Keratinocyte (primary cell): ENCODE measurements at regions not wholly inside any gene's neighbourhood (a gene's known extent, or its start where the extent isn't known, plus 50 kb on each side); places are given as distances from the start of the nearest gene placed in this dataset.

ENCODE experiments used
- DNase-seq: peaks from one replicate; pipeline ENCODE4 v3.0.0-alpha.2; 2011; ENCODE audit warnings: low read depth, missing footprints, low spot score
- FAIRE-seq: peaks from 2 replicates; lab custom pipeline; 2011; peaks lifted over from hg19 to GRCh38; lab: Jason Lieb, UNC
- H2AFZ ChIP-seq: 2 replicates; pipeline ENCODE4 v1.6.0; 2012; ENCODE audit warnings: low read length, control low read depth, inconsistent platforms; ENCODE audit not compliant: control insufficient read depth
- H3K27ac ChIP-seq: 2 replicates; pipeline ENCODE4 v1.5.1; 2011; ENCODE audit warnings: low read length; ENCODE audit not compliant: control insufficient read depth, insufficient read depth
- H3K27me3 ChIP-seq: 3 replicates; pipeline ENCODE4 v1.6.0; 2011; ENCODE audit warnings: low read length; ENCODE audit not compliant: control insufficient read depth, insufficient read depth; ENCODE audit errors: extremely low read depth
- H3K36me3 ChIP-seq, 2 experiments: 2 replicates in 1 of 2; 3 replicates in 1 of 2; pipeline ENCODE4 v1.5.1; 2011; ENCODE audit warnings: low read length in 2 of 2, mild to moderate bottlenecking in 1 of 2; ENCODE audit not compliant: control insufficient read depth in 2 of 2, insufficient read depth in 2 of 2; ENCODE audit errors: extremely low read depth in 1 of 2
- H3K4me1 ChIP-seq: 3 replicates; pipeline ENCODE4 v1.5.1; 2011; ENCODE audit warnings: low read length; ENCODE audit not compliant: control insufficient read depth, insufficient read depth; ENCODE audit errors: extremely low read depth
- H3K4me2 ChIP-seq: 3 replicates; pipeline ENCODE4 v1.6.0; 2011; ENCODE audit warnings: low read depth, low read length; ENCODE audit not compliant: control insufficient read depth, insufficient read depth; ENCODE audit errors: extremely low read depth
- H3K4me3 ChIP-seq, 3 experiments: fragments of 200-600 bp in 1 of 3; sonication (generic) in 1 of 3; 2 replicates in 2 of 3; 3 replicates in 1 of 3; pipeline ENCODE4 v1.5.1; 2011 to 2016; ENCODE audit warnings: low read length in 3 of 3, mild to moderate bottlenecking in 3 of 3, control low read depth in 2 of 3, inconsistent platforms in 1 of 3, low read depth in 1 of 3, mixed read lengths in 1 of 3, mixed run types in 1 of 3, moderate library complexity in 1 of 3; ENCODE audit not compliant: control insufficient read depth in 2 of 3, insufficient read depth in 2 of 3; ENCODE audit errors: extremely low read depth in 1 of 3
- H3K79me2 ChIP-seq: 2 replicates; pipeline ENCODE4 v1.6.0; 2012; ENCODE audit warnings: low read length; ENCODE audit not compliant: control insufficient read depth, insufficient read depth
- H3K9ac ChIP-seq: 3 replicates; pipeline ENCODE4 v1.6.0; 2011; ENCODE audit warnings: low read length; ENCODE audit not compliant: control insufficient read depth, insufficient read depth; ENCODE audit errors: extremely low read depth
- H3K9me1 ChIP-seq: 3 replicates; pipeline ENCODE4 v1.6.0; 2011; ENCODE audit warnings: low read length; ENCODE audit not compliant: control insufficient read depth, insufficient read depth; ENCODE audit errors: extremely low read depth
- H3K9me3 ChIP-seq: 2 replicates; pipeline ENCODE4 v1.5.1; 2012; ENCODE audit warnings: low read depth, low read length; ENCODE audit not compliant: control insufficient read depth
- H4K20me1 ChIP-seq: 3 replicates; pipeline ENCODE4 v1.6.0; 2011; ENCODE audit warnings: low read length; ENCODE audit not compliant: control insufficient read depth, insufficient read depth; ENCODE audit errors: extremely low read depth
- EZH2 ChIP-seq: IDR thresholded peaks from one replicate; pipeline ENCODE4 v1.6.1; 2012; ENCODE audit warnings: inconsistent platforms, mild to moderate bottlenecking, low read length, moderate library complexity
- dilution Hi-C: fragments of 300-500 bp; cut with MboI; formaldehyde crosslinking; loops from one replicate; pipeline ENCODE4 v1.7.0; 2020; ENCODE audit warnings: low sequenced_read_pairs; ENCODE audit not compliant: extremely low pct_ligation_motif_present
- TF ChIP-seq, protein P1 (sequence below), 3 experiments: IDR thresholded peaks in 1 of 3; conservative IDR thresholded peaks in 1 of 3; optimal IDR thresholded peaks in 1 of 3; 2 replicates in 2 of 3; 3 replicates in 1 of 3; pipeline versions ENCODE3 to v1.5.1; 2011; ENCODE audit warnings: low read length in 3 of 3, mild to moderate bottlenecking in 3 of 3, moderate library complexity in 2 of 3, control low read depth in 1 of 3, inconsistent platforms in 1 of 3; ENCODE audit not compliant: insufficient read depth in 2 of 3; ENCODE audit errors: extremely low read depth in 1 of 3

DNA sequence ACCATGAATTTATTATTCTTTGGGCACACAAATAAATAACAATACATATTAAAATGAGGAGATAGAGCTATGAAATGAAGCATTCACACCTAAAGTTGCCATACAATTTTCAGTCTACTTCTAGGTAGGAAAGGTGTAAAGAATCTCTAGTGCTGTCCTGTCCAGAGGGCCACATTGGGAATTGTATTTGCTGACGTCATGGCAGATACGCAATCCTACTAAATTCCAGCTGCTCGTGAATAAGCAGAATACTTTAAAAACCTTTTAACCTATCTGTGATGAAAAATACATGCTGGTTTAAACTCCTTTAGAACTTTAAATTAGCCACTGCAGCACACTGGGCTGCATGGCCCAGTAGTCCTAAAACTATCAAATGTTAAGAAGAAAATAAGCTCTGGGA lies 236.1 kb downstream of the FSCB start:
- Histone ChIP-seq H3K4me3 (no peak overlapping the region), H3K36me3 (no peaks in the 10 kb centered on the region), H3K4me2 (no peak overlapping the region), H3K9me3 (no peaks in the 10 kb centered on the region), H3K27ac (no peak overlapping the region), H3K9me1 (no peaks in the 10 kb centered on the region), H3K27me3 (no peaks in the 10 kb centered on the region), H3K9ac (no peak overlapping the region), H2AFZ (no peak overlapping the region), H3K79me2 (no peaks in the 10 kb centered on the region), H3K4me1 (no peaks in the 10 kb centered on the region), H4K20me1 (no peaks in the 10 kb centered on the region)
- FAIRE-seq (no peak), DNase-seq (no peak)
- dilution Hi-C loops, result no loop called here
- TF ChIP-seq EZH2, result no peak
- TF ChIP-seq, protein P1, sequence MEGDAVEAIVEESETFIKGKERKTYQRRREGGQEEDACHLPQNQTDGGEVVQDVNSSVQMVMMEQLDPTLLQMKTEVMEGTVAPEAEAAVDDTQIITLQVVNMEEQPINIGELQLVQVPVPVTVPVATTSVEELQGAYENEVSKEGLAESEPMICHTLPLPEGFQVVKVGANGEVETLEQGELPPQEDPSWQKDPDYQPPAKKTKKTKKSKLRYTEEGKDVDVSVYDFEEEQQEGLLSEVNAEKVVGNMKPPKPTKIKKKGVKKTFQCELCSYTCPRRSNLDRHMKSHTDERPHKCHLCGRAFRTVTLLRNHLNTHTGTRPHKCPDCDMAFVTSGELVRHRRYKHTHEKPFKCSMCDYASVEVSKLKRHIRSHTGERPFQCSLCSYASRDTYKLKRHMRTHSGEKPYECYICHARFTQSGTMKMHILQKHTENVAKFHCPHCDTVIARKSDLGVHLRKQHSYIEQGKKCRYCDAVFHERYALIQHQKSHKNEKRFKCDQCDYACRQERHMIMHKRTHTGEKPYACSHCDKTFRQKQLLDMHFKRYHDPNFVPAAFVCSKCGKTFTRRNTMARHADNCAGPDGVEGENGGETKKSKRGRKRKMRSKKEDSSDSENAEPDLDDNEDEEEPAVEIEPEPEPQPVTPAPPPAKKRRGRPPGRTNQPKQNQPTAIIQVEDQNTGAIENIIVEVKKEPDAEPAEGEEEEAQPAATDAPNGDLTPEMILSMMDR (optimal IDR thresholded peaks at IDR 0.05 in 1 of 3, IDR thresholded peaks at IDR 0.05 in 1 of 3, conservative IDR thresholded peaks at IDR 0.05 in 1 of 3; ENCODE audit: extremely low read depth in 1 of 3, insufficient read depth in 2 of 3, low read length in 3 of 3), result no peak

DNA sequence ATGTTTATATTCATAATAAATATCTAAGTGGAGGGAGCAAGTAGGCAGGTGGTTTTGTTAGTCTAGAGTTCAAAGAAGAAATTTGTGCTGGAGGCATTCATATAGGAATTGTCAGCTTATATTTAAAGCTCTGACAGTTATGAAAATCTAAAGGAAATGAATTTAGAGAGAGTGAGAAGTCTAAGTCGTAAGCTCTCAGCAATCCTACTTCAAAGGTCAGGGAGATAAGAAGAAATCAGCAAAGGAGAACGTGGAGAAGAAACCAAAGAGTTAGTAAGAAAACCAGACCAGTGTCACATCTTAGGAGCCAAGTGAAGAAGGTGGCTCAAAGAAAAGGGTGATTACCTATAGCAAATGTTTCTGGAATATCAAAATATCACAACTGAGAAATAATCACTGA lies 241.8 kb downstream of the FSCB start:
- Histone ChIP-seq H3K4me1 (no peaks in the 10 kb centered on the region), H3K4me3 (no peak overlapping the region), H3K27me3 (no peaks in the 10 kb centered on the region), H2AFZ (no peak overlapping the region), H3K9me1 (no peaks in the 10 kb centered on the region), H3K9ac (no peak overlapping the region), H3K27ac (no peak overlapping the region), H3K79me2 (no peaks in the 10 kb centered on the region), H3K9me3 (no peaks in the 10 kb centered on the region), H4K20me1 (no peaks in the 10 kb centered on the region), H3K4me2 (no peak overlapping the region), H3K36me3 (no peaks in the 10 kb centered on the region)
- dilution Hi-C loops, result no loop called here
- no peak for FAIRE-seq
- no peak for TF ChIP-seq EZH2
- TF ChIP-seq, protein P1 (optimal IDR thresholded peaks at IDR 0.05 in 1 of 3, IDR thresholded peaks at IDR 0.05 in 1 of 3, conservative IDR thresholded peaks at IDR 0.05 in 1 of 3; ENCODE audit: extremely low read depth in 1 of 3, insufficient read depth in 2 of 3, low read length in 3 of 3), result no peak
- no peak for DNase-seq
